ENCODE measurements at regions not wholly inside any gene's neighbourhood (a gene's known extent, or its start where the extent isn't known, plus 50 kb on each side); places are given as distances from the start of the nearest gene placed in this dataset.

DNA sequence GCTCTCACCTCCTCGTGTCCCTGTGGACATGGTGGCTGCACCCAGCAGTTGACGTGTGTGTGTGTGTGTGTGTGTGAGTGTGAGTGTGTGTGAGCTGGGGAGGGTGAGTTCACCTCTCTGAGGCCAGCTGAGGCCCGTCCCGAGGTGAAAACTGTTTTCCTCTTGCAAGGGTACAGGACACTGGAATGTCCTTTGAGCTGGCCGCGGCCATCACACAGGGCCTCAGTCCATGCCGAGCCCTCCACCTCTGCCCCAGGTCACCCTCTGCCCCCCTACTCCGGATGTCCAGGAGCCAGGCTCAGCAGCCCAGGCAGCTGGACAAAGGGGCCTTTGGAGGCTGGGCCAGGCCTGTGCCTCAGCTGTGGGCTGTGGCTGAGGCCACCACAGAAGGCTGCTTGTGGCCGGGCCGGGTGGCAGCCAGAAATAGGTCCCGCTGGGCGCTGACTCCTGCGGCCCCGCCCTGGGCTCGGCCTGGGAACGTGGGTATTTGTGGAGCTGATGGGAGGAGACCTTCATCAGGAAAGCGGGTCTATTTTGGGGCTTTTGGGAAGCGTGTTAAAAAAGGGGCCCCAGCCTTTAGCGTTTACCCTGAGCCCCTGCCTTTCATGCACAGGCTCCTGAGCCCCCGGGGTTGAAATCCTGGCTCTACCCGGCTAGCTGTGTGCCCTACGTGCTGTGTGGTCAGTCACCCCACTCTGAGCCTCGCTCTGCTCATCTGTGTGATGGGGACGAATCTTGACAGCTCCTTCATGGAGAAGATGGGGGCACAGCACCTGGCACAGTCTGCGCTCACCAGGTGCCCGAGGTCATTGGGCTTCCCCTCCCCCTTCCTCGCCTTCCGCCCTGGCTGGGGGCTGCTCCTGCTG, 75.1 kb upstream of the IER5L start:
- TF ChIP-seq CTCF (conservative IDR thresholded peaks at IDR 0.05 in 1 of 2, IDR thresholded peaks at IDR 0.05 in 1 of 2; ENCODE audit: low read depth in 1 of 2, low read length in 2 of 2) = no peak
- TF ChIP-seq EZH2 (IDR thresholded peaks at IDR 0.05; ENCODE audit: low read length, missing control alignments) = no peak

Data from fibroblast of lung (primary cell).